ENCODE measurements at regions not wholly inside any gene's neighbourhood (a gene's known extent, or its start where the extent isn't known, plus 50 kb on each side); places are given as distances from the start of the nearest gene placed in this dataset.
A peak's percentile ranks its signal among the peaks of the same experiment; 100 is the strongest.
"Not testable (repeated sequence)": the region's sequence is repeated elsewhere in the genome, so short reads cannot be mapped to it uniquely, and the experiment has no call there.

DNA sequence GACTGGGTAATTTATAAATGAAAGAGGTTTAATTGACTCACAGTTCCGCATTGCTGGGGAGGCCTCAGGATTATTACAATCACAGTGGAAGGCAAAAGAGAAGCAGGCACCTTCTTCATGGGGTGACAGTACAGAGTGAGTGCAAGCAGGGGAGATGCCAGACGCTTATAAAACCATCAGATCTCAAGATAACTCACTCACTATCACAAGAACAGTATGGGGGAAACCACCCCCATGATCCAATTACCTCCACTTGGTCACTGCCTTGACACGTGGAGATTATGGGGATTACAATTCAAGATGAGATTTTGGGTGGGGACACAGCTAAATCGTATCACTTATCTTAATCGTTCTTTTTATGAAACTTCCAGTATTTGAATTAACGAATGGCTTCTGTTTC lies 179.5 kb upstream of the TSC22D2 start:
- not testable (repeated sequence) for DNase-seq (ENCODE audit: low spot score); H3K9me3 Mint-ChIP-seq; ATAC-seq; H3K27ac Mint-ChIP-seq; H3K4me3 Mint-ChIP-seq; H3K4me1 Mint-ChIP-seq (ENCODE audit: low read depth in 2 of 2); H3K36me3 Mint-ChIP-seq
- peaks cover 19 to 32% of the 10 kb centered on the region in 2 donors for H3K27me3 Mint-ChIP-seq

DNA sequence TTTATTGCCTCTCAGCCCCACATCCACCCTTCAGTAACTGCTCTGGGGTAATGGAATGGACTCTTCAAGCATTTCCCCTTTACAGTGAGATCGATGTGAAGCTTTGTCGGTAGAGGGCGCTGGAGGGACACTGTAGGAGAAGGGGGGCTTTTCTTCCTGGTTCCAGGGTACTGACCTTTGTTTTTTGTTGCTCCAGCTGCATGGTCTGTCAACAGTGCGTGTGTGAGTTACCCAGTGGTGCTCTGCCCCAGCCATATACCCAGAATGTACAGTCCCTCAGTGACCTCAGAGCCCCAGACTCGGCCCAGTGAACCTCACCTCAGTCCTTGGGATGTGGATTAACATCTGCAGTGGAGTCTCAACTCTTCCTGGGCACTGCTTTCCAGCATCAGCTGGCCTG lies 180.3 kb upstream of the TSC22D2 start:
- Mint-ChIP-seq H3K36me3 (no peaks in the 10 kb centered on the region), H3K27me3 (peaks cover 19 to 33% of the 10 kb centered on the region in 2 donors), H3K9me3 (no peaks in the 10 kb centered on the region), H3K27ac (no peak overlapping the region), H3K4me3 (no peak overlapping the region), H3K4me1 (ENCODE audit: low read depth in 2 of 2) (no peaks in the 10 kb centered on the region)
- DNase-seq (ENCODE audit: low spot score) = no peak
- ATAC-seq = peak; percentile 31 to 57

DNA sequence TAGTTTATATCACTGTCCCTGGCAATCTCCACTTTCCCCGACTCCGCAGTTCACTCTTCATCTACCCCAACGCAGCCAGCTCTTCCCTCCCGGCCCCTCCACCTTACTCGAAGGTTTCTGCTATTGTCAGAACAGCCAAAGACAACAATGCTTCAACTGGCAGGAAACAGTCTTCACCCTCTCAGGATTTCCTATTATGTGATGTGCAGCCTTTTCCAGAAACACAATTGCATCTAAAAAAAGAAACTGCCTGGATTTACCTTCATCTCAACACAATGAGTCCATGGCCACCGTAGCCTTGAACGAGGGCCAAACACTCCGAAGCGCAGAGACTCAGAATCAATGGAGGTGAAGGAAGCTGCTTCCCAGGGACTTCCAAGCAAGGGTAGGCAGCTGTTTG lies 182.1 kb upstream of the TSC22D2 start:
- Mint-ChIP-seq H3K9me3 (no peaks in the 10 kb centered on the region), H3K27me3 (peaks cover 28 to 51% of the 10 kb centered on the region in 2 donors), H3K36me3 (no peaks in the 10 kb centered on the region), H3K27ac (no peak overlapping the region), H3K4me1 (ENCODE audit: low read depth in 2 of 2) (peaks cover 3 to 4% of the 10 kb centered on the region in 2 donors), H3K4me3 (no peak overlapping the region)
- ATAC-seq = no peak
- no peak for DNase-seq (ENCODE audit: low spot score)

DNA sequence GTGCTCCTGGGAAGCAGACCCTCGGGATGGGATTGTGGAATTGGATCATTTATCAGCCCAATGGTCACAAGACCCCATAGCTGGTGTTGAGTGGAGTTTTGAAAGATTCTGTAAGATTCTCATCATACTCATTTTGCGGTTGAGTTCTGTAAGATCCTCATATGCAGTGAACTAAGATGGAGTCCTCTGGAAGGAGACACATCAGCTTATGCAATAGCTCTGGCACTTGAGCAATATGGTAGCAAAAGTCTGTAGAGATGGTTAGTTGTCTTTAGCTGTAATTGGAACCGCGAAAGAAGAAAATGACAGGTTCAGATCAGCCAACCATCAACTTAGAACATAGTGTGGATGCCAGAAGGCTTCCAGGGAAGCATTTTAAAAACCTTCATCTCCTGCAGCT lies 184.5 kb upstream of the TSC22D2 start:
- peaks cover 3 to 5% of the 10 kb centered on the region in 2 donors for H3K4me1 Mint-ChIP-seq (ENCODE audit: low read depth in 2 of 2)
- H3K27me3 Mint-ChIP-seq = peaks cover 32 to 56% of the 10 kb centered on the region in 2 donors
- ATAC-seq = no peak
- no peak overlapping the region for H3K4me3 Mint-ChIP-seq
- H3K27ac Mint-ChIP-seq = no peak overlapping the region
- H3K36me3 Mint-ChIP-seq = no peaks in the 10 kb centered on the region
- DNase-seq (ENCODE audit: low spot score) = no peak
- H3K9me3 Mint-ChIP-seq = no peaks in the 10 kb centered on the region

DNA sequence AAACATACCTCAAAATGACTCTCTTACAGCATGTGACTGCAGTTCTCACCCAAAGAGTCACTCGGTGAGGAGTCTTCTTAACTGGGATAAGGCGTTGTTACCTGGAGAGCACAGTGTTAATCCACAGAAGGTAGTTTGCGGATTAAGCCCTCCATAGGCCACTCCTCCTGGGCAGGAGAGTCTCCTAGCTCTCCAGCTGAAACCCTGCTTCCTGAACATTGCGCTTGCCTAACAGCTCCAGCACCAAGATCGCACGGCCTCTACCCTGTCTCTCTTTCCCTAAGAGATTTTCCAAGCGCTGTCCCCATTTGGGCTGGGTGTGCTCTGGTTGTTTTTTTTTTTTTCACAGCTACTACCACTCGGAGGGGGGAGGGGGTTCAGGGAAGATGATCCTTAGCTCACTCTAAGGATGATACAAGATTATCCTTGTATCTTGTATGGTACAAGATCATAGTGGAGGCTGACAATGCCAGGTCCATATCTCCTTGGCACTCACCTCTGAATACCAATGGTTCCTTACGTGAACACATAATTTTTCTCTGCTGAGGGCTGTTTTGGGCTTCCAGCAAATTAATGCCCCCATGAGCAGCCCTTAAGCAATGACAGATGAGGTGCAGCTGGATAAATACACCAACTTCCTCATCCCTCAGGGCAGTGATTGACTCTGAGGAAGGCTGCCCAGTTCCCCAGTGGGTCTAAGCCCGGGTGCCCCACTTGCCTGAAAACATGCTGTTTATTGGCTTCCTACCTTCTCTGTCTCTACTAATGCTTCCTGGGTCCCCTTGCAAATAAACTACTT lies 185.2 kb upstream of the TSC22D2 start:
- ATAC-seq = no peak
- H3K27me3 Mint-ChIP-seq = peaks cover 32 to 63% of the 10 kb centered on the region in 2 donors
- H3K4me3 Mint-ChIP-seq = no peak overlapping the region

DNA sequence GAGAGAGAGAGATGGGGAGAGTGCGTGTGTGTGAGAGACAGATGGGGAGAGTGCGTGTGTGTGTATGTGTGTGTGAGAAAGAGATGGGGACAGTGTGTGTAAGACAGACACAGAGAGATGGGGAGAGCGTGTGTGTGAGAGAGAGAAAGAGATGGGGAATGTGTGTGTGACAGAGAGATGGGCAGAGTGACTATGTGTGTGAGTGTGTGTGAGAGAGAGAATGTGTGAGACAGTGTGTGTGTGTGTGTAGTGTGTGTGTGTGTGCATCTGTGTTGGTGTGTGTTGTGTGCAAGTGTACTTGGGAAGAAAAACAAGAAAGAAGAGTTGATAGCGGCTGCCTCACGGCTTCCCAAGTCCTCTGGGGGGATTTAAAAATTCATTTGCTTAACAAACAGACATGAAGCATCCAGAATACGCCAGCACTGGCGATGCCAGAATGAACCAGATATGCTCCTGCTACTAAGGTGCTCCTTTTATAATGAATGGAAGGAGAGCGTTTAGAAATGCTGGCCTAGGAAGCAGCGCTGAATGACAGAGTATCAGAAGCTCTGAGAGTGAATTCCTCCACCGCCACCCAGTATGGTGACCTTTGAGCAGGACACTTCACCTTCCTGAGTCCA lies 186.1 kb upstream of the TSC22D2 start:
- Mint-ChIP-seq H3K4me1 (ENCODE audit: low read depth in 2 of 2) (peaks cover 3 to 5% of the 10 kb centered on the region in 2 donors), H3K9me3 (no peaks in the 10 kb centered on the region), H3K36me3 (no peaks in the 10 kb centered on the region), H3K27me3 (peaks cover 34 to 66% of the 10 kb centered on the region in 2 donors), H3K4me3 (no peak overlapping the region), H3K27ac (no peak overlapping the region)
- DNase-seq (ENCODE audit: low spot score) (no peak), ATAC-seq (no peak)

More for the DNA sequence above, 185.2 kb upstream of the TSC22D2 start:
- no peak for DNase-seq (ENCODE audit: low spot score)
- no peak overlapping the region for H3K27ac Mint-ChIP-seq
- peaks cover 3 to 5% of the 10 kb centered on the region in 2 donors for H3K4me1 Mint-ChIP-seq (ENCODE audit: low read depth in 2 of 2)
- H3K9me3 Mint-ChIP-seq = no peaks in the 10 kb centered on the region
- no peaks in the 10 kb centered on the region for H3K36me3 Mint-ChIP-seq

DNA sequence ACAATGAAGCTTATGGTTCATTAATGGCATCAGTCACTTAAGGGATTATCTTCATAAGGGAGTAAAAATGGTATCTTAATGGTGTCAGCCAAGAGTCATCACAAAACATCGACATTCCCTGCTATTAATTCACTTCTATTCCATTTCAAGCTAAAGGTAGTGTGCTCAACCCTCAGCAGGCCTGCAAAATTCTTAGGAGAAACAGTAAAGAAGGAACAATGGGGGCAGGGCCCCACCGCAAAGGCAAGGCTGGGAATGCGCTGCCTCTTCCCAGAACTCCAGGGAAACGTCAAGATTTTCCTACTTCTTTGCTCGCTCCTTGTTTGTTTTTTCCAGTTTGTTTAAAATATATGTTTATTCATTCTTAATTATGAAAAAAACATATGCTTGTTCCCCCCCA lies 187.3 kb upstream of the TSC22D2 start:
- Mint-ChIP-seq H3K9me3 (no peaks in the 10 kb centered on the region), H3K27ac (no peak overlapping the region), H3K27me3 (peaks cover 25 to 58% of the 10 kb centered on the region in 2 donors), H3K36me3 (no peaks in the 10 kb centered on the region), H3K4me1 (ENCODE audit: low read depth in 2 of 2) (peaks cover 3 to 5% of the 10 kb centered on the region in 2 donors), H3K4me3 (no peak overlapping the region)
- no peak for ATAC-seq
- no peak for DNase-seq (ENCODE audit: low spot score)

DNA sequence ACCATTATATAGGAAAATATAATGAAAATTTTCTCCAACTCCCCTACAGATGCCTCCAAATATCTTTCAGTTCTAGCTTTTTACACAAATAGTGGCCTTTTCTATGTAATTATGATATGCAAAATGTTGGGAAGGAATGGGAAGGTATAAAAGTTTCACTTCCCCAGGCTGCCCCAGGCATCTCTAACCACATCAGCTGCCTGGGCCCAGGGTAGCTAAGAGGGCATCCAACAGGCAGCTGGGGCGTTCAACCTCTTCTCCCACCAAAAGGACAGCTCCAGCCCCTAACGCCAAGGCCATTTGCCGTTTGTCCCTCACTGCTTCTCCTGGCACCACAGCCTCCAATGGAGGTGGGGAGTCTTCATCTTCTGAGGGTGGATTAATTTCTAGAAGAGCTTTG lies 188.1 kb upstream of the TSC22D2 start:
- no peak for DNase-seq (ENCODE audit: low spot score)
- H3K4me3 Mint-ChIP-seq = no peak overlapping the region
- H3K27me3 Mint-ChIP-seq = peaks cover 27 to 61% of the 10 kb centered on the region in 2 donors
- H3K9me3 Mint-ChIP-seq = no peaks in the 10 kb centered on the region
- no peaks in the 10 kb centered on the region for H3K36me3 Mint-ChIP-seq
- peaks cover 3 to 5% of the 10 kb centered on the region in 2 donors for H3K4me1 Mint-ChIP-seq (ENCODE audit: low read depth in 2 of 2)
- no peak for ATAC-seq
- no peak overlapping the region for H3K27ac Mint-ChIP-seq

DNA sequence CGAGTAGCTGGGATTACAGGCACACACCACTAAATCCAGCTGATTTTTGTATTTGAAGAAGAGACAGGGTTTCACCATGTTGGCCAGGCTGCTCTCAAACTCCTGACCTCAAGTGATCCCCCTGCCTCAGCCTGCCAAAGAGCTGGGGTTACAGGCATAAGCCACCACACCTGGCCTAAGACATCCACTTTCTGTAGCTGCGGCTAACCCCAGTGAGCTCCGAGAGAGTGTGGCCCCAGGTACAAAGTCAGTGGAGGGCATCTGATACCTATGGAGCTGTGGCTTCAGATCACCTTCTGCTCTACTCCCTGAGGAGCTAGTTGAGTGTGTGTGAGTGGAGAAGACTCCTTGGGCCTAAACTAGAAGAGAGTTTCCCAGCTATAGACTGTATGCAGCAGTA lies 189.3 kb upstream of the TSC22D2 start:
- no peaks in the 10 kb centered on the region for H3K36me3 Mint-ChIP-seq
- no peak overlapping the region for H3K4me3 Mint-ChIP-seq
- H3K9me3 Mint-ChIP-seq = no peaks in the 10 kb centered on the region
- DNase-seq (ENCODE audit: low spot score) (no peak), ATAC-seq (no peak)
- peaks cover 3 to 5% of the 10 kb centered on the region in 2 donors for H3K4me1 Mint-ChIP-seq (ENCODE audit: low read depth in 2 of 2)
- no peak overlapping the region for H3K27ac Mint-ChIP-seq
- H3K27me3 Mint-ChIP-seq = peaks cover 19 to 51% of the 10 kb centered on the region in 2 donors

DNA sequence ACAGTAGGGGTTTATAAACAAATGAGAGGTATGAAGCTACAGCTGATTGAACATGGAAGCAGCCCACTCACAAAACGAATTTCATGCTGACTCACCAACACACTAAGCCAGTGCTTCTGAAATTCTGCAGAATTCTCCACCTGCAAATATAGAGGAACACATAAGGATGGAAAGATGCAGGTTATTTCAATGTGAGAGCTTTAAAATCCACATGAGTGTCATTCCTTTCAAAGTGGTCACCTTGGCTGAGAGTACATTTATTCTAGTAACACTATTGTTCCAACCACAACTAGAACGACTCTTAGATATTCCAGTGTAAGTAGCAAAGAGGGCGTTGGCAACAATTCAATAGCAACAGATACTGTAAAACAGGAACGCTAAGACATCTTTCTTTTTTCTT lies 189.9 kb upstream of the TSC22D2 start:
- ATAC-seq (no peak), DNase-seq (ENCODE audit: low spot score) (no peak)
- no peaks in the 10 kb centered on the region for H3K36me3 Mint-ChIP-seq
- H3K4me3 Mint-ChIP-seq = no peak overlapping the region
- H3K27ac Mint-ChIP-seq = no peak overlapping the region
- H3K4me1 Mint-ChIP-seq (ENCODE audit: low read depth in 2 of 2) = peaks cover 3 to 5% of the 10 kb centered on the region in 2 donors
- peaks cover 19 to 57% of the 10 kb centered on the region in 2 donors for H3K27me3 Mint-ChIP-seq
- no peaks in the 10 kb centered on the region for H3K9me3 Mint-ChIP-seq

DNA sequence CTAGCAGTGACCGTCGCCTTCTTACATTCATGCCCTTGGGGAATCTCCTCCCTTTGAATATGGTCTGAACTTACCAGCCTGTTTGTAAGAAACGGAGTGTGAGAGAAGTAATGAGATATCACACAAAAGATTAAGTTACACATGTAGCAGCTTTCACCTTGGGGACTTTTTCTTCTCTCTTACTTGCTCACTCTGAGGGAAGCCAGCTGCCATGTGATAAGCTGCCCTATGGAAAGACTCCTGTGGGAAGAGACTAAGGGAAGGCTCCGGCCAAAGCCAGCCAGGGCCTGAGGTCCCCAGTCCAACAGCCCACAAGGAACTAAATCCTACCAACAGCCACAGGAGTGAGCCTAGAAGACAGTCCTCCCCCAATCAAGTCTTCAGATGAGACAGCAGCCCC lies 190.4 kb upstream of the TSC22D2 start:
- DNase-seq (ENCODE audit: low spot score) (no peak), ATAC-seq (no peak)
- peaks cover 3 to 5% of the 10 kb centered on the region in 2 donors for H3K4me1 Mint-ChIP-seq (ENCODE audit: low read depth in 2 of 2)
- H3K27me3 Mint-ChIP-seq = peaks cover 19 to 55% of the 10 kb centered on the region in 2 donors
- H3K4me3 Mint-ChIP-seq = no peak overlapping the region
- no peaks in the 10 kb centered on the region for H3K36me3 Mint-ChIP-seq
- H3K9me3 Mint-ChIP-seq = no peaks in the 10 kb centered on the region
- H3K27ac Mint-ChIP-seq = no peak overlapping the region

DNA sequence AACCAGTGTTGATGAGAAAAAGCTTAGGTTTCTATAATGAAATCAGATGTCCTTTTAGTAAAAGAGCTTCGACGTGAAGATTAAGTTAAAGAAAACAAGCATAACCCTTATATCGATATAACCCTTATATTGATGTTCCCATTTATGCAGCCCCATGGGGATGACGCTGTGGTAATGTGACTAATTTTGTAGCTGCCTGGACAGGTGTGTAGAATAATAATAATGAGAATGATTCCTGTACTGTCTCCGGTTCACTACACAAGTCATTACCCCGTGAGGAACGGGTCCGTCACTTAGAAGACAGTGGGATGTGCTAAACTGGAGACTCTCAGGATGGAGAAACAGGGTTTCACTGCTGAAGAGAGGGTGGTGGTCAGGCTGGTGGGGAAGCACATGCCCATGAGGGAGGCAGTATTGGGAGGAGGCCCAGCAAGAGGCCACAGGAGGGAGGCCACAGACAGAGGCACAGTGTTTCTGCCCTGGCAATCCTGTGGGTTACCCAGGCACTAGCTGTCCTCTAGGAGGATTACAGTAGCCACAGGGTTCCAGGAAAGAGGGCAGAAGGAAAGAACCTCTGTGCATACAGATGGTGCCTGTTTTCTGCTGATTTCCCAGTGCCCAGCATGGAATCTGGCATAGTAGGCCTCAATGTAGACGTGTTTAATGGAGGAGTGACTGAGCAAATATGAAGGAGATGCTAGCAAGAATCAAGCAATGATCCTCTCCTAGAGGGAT lies 191.1 kb upstream of the TSC22D2 start:
- H3K27me3 Mint-ChIP-seq = peaks cover 21 to 54% of the 10 kb centered on the region in 2 donors
- no peaks in the 10 kb centered on the region for H3K36me3 Mint-ChIP-seq
- no peaks in the 10 kb centered on the region for H3K9me3 Mint-ChIP-seq
- no peak for ATAC-seq
- H3K4me3 Mint-ChIP-seq = no peak overlapping the region
- no peak for DNase-seq (ENCODE audit: low spot score)
- H3K4me1 Mint-ChIP-seq (ENCODE audit: low read depth in 2 of 2) = peaks cover 3 to 5% of the 10 kb centered on the region in 2 donors
- no peak overlapping the region for H3K27ac Mint-ChIP-seq

DNA sequence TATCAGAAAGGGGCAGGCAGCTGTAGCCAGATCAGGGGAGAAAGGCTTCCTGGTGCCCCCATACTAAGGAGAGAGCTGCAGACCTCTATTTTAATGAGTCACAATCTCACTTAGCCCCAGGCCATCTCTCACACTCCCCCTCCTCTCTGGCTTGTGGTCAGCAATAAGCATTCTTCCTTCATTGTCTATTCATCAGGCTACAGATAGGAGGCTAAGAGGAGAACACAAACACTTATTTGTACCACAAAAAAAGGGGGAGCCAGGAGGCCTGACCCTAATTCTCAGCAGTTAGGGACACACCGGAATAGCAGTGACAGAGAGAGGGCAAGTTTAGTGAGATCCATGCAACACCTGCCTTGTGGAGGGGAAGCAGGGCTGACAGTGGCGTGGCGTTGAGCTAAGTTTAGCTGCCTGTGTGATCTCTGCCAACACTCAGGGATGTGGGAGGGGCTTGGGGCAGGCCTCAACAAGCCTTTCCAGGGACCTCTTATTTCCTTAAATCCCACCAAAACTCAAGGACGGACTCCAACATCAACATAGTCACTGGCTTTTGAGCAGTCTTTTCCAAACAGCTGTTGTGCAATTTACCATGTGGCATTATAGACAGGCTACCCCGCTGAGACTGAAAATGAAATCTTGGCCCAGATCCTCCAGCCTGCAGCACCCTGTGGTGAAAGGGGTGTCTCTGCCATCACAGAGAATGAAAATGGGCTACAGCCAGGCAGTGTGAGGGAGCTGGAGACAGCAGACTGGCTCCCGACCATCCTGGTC lies 191.9 kb upstream of the TSC22D2 start:
- DNase-seq (ENCODE audit: low spot score) (no peak), ATAC-seq (no peak)
- H3K27me3 Mint-ChIP-seq = peaks cover 15 to 47% of the 10 kb centered on the region in 2 donors
- H3K36me3 Mint-ChIP-seq = no peaks in the 10 kb centered on the region
- H3K4me1 Mint-ChIP-seq (ENCODE audit: low read depth in 2 of 2) = peaks cover 2 to 3% of the 10 kb centered on the region in 2 donors
- H3K27ac Mint-ChIP-seq = no peak overlapping the region
- no peaks in the 10 kb centered on the region for H3K9me3 Mint-ChIP-seq
- no peak overlapping the region for H3K4me3 Mint-ChIP-seq
